K562 (cell line): ENCODE measurements at regions not wholly inside any gene's neighbourhood (a gene's known extent, or its start where the extent isn't known, plus 50 kb on each side); places are given as distances from the start of the nearest gene placed in this dataset.

Experiments
- ATAC-seq: fragments of 200-7000 bp; cut with Tn5 transposase; 3 replicates; pipeline ENCODE4 v1.9.1; 2020; ENCODE audit warnings: moderate library complexity
- BruUV-seq: library from RNA; stranded (reverse); fragments of 400-500 nt; replicated peaks from 2 replicates; lab custom pipeline; 2021; lab: Mats Ljungman, UMichigan
- CTCF ChIA-PET: fragments of 300-600 bp; formaldehyde crosslinking; extraction: SDS; loops from one replicate; lab custom pipeline; 2021; ENCODE audit warnings: low intra/inter-chr PET ratio; lab: Yijun Ruan, JAX
- POLR2A ChIA-PET: fragments of 300-600, 350-650 bp; sonication (Branson Sonifier 250); formaldehyde crosslinking; extraction: SDS; loops from one replicate; lab custom pipeline; 2021; ENCODE audit warnings: antibody characterized with exemption, inconsistent platforms; lab: Yijun Ruan, JAX
- DNase-seq, 4 experiments: peaks; one replicate each; pipeline versions ENCODE4 v3.0.0 to v3.0.0-alpha.2; 2011 to 2018; ENCODE audit warnings: low spot score in 3 of 4, mixed read lengths in 3 of 4; ENCODE audit errors: extremely low read depth in 1 of 4
- FAIRE-seq: peaks from 2 replicates; lab custom pipeline; 2011; peaks lifted over from hg19 to GRCh38; lab: Jason Lieb, UNC
- H2AFZ ChIP-seq: 2 replicates; pipeline ENCODE4 v1.6.0; 2011; ENCODE audit warnings: low read depth, low read length, control low read depth, inconsistent platforms
- H3K27ac ChIP-seq: fragments of 200-600 bp; 3 replicates; pipeline ENCODE4 v1.8.0; 2011; ENCODE audit warnings: low read depth, mild to moderate bottlenecking, control low read depth, inconsistent platforms, low read length, moderate library complexity, mixed read lengths; ENCODE audit errors: extremely low read depth
- H3K27me3 ChIP-seq, 2 experiments: fragments of 300-600 bp in 1 of 2; 2 replicates in 1 of 2; 3 replicates in 1 of 2; pipeline versions ENCODE4 v1.6.0 to v1.8.0; 2011; ENCODE audit warnings: inconsistent platforms in 2 of 2, low read length in 2 of 2, mild to moderate bottlenecking in 1 of 2, mixed read lengths in 1 of 2, moderate library complexity in 1 of 2; ENCODE audit not compliant: control insufficient read depth in 2 of 2, insufficient read depth in 2 of 2
- H3K36me3 ChIP-seq: fragments of 300-600 bp; 3 replicates; pipeline ENCODE4 v1.8.0; 2011; ENCODE audit warnings: mild to moderate bottlenecking, low read length, inconsistent platforms; ENCODE audit not compliant: control insufficient read depth, insufficient read depth
- H3K4me1 ChIP-seq, 2 experiments: fragments of 200-600 bp in 1 of 2; replicated peaks in 1 of 2; 2 replicates in 1 of 2; 3 replicates in 1 of 2; pipeline versions ENCODE4 v1.5.1 to v1.8.0; 2011; ENCODE audit warnings: inconsistent platforms in 2 of 2, low read length in 2 of 2, mild to moderate bottlenecking in 1 of 2, mixed read lengths in 1 of 2, moderate library complexity in 1 of 2; ENCODE audit not compliant: control insufficient read depth in 2 of 2, insufficient read depth in 2 of 2
- H3K4me2 ChIP-seq: 2 replicates; pipeline ENCODE4 v1.6.1; 2011; ENCODE audit warnings: low read length, control low read depth, inconsistent platforms, mixed read lengths; ENCODE audit not compliant: insufficient read depth
- H3K4me3 ChIP-seq: fragments of 200-600 bp; sonication (generic), shearing (Covaris generic); 2 replicates; pipeline ENCODE4 v1.5.1; 2016; ENCODE audit warnings: control low read depth, inconsistent platforms
- H3K79me2 ChIP-seq: fragments of 200-600 bp; 3 replicates; pipeline ENCODE4 v1.8.0; 2011; ENCODE audit warnings: low read length, inconsistent platforms; ENCODE audit not compliant: control insufficient read depth, insufficient read depth
- H3K9ac ChIP-seq, 2 experiments: 2 replicates each; pipeline versions ENCODE4 v1.6.0 to v1.6.1; 2011; ENCODE audit warnings: low read depth in 2 of 2, low read length in 2 of 2, control low read depth in 1 of 2, inconsistent platforms in 1 of 2, mild to moderate bottlenecking in 1 of 2, mixed read lengths in 1 of 2; ENCODE audit not compliant: insufficient read depth in 1 of 2
- H3K9me1 ChIP-seq: one replicate; pipeline ENCODE4 v1.6.0; 2011; ENCODE audit warnings: inconsistent platforms, mild to moderate bottlenecking, low read length, moderate library complexity; ENCODE audit not compliant: control insufficient read depth, insufficient read depth
- H3K9me3 ChIP-seq: replicated peaks from 2 replicates; pipeline ENCODE4 v1.5.1; 2011; ENCODE audit warnings: low read depth, low read length, inconsistent platforms; ENCODE audit not compliant: control insufficient read depth, insufficient read depth
- H4K20me1 ChIP-seq: replicated peaks from 2 replicates; pipeline ENCODE4 v1.6.1; 2011; ENCODE audit warnings: low read length, inconsistent platforms, mixed read lengths; ENCODE audit not compliant: control insufficient read depth, insufficient read depth
- GATA2 ChIP-seq: sonication (generic); formaldehyde crosslinking; IDR thresholded peaks from 2 replicates; pipeline ENCODE4 v1.4.0; 2020; ENCODE audit warnings: mild to moderate bottlenecking, missing genetic modification reagents
- HNRNPK ChIP-seq: fragments of 200-400 bp; formaldehyde crosslinking; IDR thresholded peaks from one replicate; pipeline ENCODE4 v1.6.1; 2018; ENCODE audit warnings: mild to moderate bottlenecking, low read depth, low read length; ENCODE audit not compliant: poor library complexity, severe bottlenecking
- HNRNPL ChIP-seq: fragments of 200-400 bp; formaldehyde crosslinking; IDR thresholded peaks from 2 replicates; pipeline ENCODE4 v1.6.1; 2017; ENCODE audit warnings: low read depth, mild to moderate bottlenecking, low read length
- NCOR1 ChIP-seq: fragments of 450-650 bp; IDR thresholded peaks from 2 replicates; pipeline ENCODE4 v1.6.1; 2016; ENCODE audit warnings: mild to moderate bottlenecking, moderate library complexity
- OTX1 ChIP-seq: fragments of 450-650 bp; formaldehyde crosslinking; IDR thresholded peaks from 2 replicates; pipeline ENCODE4 v1.4.0; 2022; ENCODE audit warnings: mild to moderate bottlenecking
- PHF8 ChIP-seq: fragments of 200-600 bp; sonication (generic); IDR thresholded peaks from 2 replicates; pipeline ENCODE4 v1.6.1; 2012; ENCODE audit warnings: mixed run types, mild to moderate bottlenecking, inconsistent platforms, low read length, moderate library complexity, borderline replicate concordance
- TEAD2 ChIP-seq: fragments of 450-650 bp; IDR thresholded peaks from 2 replicates; pipeline ENCODE4 v1.6.1; 2016; ENCODE audit warnings: missing genetic modification characterization, control low read depth, missing compliant biosample characterization
- ZNF644 ChIP-seq: fragments of 200-800 bp; sonication (Bioruptor generic); IDR thresholded peaks from 2 replicates; pipeline ENCODE4 v1.6.1; 2016; ENCODE audit warnings: low read depth, missing genetic modification characterization, missing compliant biosample characterization
- WGBS: fragments of 100-300 bp; shearing (Covaris generic); methylation state at CpG from one replicate; pipeline ENCODE4 v1.1.6; 2016; ENCODE audit warnings: low coverage, mixed read lengths; ENCODE audit not compliant: insufficient coverage; ENCODE audit errors: missing lambda C conversion rate; 5-methylcytosine and 5-hydroxymethylcytosine counted together
- in situ Hi-C: fragments of 300-500 bp; cut with MboI; formaldehyde crosslinking; loops from 4 replicates; pipeline ENCODE4 v1.15.0; 2018; ENCODE audit warnings: inconsistent platforms, mixed read lengths
- intact Hi-C: fragments of 100-400 bp; cut with micrococcal nuclease; formaldehyde crosslinking; loops from 2 replicates; pipeline ENCODE4 v1.14.2; 2022
- TF ChIP-seq, protein P1 (sequence below): fragments of 250-450 bp; sonication (Bioruptor Pico); IDR thresholded peaks from 2 replicates; pipeline ENCODE4 v1.8.0; 2021; ENCODE audit warnings: moderate library complexity, mild to moderate bottlenecking, inconsistent platforms
- TF ChIP-seq, protein P2 (sequence below): fragments of 450-650 bp; IDR thresholded peaks from 2 replicates; pipeline ENCODE4 v1.7.1; 2018; ENCODE audit warnings: mild to moderate bottlenecking, low read depth; ENCODE audit not compliant: partially characterized antibody
- TF ChIP-seq, protein P3 (sequence below): sonication (generic); formaldehyde crosslinking; IDR thresholded peaks from 2 replicates; pipeline ENCODE4 v1.8.1; 2023; ENCODE audit warnings: mild to moderate bottlenecking, missing genetic modification reagents

GRCh38 chr2:126796931-126797621 is 101.6 kb upstream of the TEX51 start:
- ChIA-PET POLR2A (no interaction called here), CTCF (no interaction called here)
- Histone ChIP-seq H3K36me3 (no peaks in the 10 kb centered on the region), H3K27ac (no peak overlapping the region), H3K9me3 (no peaks in the 10 kb centered on the region), H3K9ac (no peak overlapping the region), H3K4me3 (no peak overlapping the region), H3K27me3 (peaks cover 8 to 31% of the 10 kb centered on the region in 2 experiments; a peak in 4 of 5 replicates), H3K9me1 (no peaks in the 10 kb centered on the region), H4K20me1 (no peaks in the 10 kb centered on the region), H2AFZ (no peak overlapping the region), H3K79me2 (no peaks in the 10 kb centered on the region), H3K4me2 (no peak overlapping the region; the same call in 1 of the 2 replicates), H3K4me1 (no peaks in the 10 kb centered on the region)
- ATAC-seq (0 out of 3 replicates have a peak, but pooled peaks have one; percentile 44), DNase-seq (no peak), FAIRE-seq (no peak)
- in situ Hi-C loops = loop anchor here (25.0 kb wide), 1 partner anchor 535 kb away; no protein-coding TSS in a partner anchor
- under 1% methylated on average over 14 of the region's 14 CpGs for WGBS
- intact Hi-C loops = no loop called here
- no TSS peak for BruUV-seq
- TF ChIP-seq NCOR1 (no peak), HNRNPL (no peak), TEAD2 (tag) (no peak), HNRNPK (no peak), PHF8 (no peak), OTX1 (CRISPR knock-in tag) (no peak), GATA2 (CRISPR knock-in tag) (no peak), ZNF644 (tag) (no peak)
- TF ChIP-seq, protein P1, sequence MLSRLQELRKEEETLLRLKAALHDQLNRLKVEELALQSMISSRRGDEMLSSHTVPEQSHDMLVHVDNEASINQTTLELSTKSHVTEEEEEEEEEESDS = no peak
- TF ChIP-seq, protein P2, sequence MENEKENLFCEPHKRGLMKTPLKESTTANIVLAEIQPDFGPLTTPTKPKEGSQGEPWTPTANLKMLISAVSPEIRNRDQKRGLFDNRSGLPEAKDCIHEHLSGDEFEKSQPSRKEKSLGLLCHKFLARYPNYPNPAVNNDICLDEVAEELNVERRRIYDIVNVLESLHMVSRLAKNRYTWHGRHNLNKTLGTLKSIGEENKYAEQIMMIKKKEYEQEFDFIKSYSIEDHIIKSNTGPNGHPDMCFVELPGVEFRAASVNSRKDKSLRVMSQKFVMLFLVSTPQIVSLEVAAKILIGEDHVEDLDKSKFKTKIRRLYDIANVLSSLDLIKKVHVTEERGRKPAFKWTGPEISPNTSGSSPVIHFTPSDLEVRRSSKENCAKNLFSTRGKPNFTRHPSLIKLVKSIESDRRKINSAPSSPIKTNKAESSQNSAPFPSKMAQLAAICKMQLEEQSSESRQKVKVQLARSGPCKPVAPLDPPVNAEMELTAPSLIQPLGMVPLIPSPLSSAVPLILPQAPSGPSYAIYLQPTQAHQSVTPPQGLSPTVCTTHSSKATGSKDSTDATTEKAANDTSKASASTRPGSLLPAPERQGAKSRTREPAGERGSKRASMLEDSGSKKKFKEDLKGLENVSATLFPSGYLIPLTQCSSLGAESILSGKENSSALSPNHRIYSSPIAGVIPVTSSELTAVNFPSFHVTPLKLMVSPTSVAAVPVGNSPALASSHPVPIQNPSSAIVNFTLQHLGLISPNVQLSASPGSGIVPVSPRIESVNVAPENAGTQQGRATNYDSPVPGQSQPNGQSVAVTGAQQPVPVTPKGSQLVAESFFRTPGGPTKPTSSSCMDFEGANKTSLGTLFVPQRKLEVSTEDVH = no peak
- TF ChIP-seq, protein P3, sequence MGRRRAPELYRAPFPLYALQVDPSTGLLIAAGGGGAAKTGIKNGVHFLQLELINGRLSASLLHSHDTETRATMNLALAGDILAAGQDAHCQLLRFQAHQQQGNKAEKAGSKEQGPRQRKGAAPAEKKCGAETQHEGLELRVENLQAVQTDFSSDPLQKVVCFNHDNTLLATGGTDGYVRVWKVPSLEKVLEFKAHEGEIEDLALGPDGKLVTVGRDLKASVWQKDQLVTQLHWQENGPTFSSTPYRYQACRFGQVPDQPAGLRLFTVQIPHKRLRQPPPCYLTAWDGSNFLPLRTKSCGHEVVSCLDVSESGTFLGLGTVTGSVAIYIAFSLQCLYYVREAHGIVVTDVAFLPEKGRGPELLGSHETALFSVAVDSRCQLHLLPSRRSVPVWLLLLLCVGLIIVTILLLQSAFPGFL = no peak
